Endothelial cell of umbilical vein (primary cell): ENCODE measurements at regions not wholly inside any gene's neighbourhood (a gene's known extent, or its start where the extent isn't known, plus 50 kb on each side); places are given as distances from the start of the nearest gene placed in this dataset.

Experiments
- BruUV-seq: library from RNA; stranded (reverse); fragments of 400-500 nt; replicated peaks from 2 replicates; lab custom pipeline; 2021; lab: Mats Ljungman, UMichigan
- CTCF ChIA-PET: fragments of 300-600, 350-600 bp; sonication (Branson Sonifier 250); formaldehyde crosslinking; loops from one replicate; lab custom pipeline; 2021; ENCODE audit warnings: antibody characterized with exemption, inconsistent platforms; lab: Charles Lee
- POLR2A ChIA-PET: fragments of 300-600, 350-600 bp; sonication (Branson Sonifier 250); formaldehyde crosslinking; loops from one replicate; lab custom pipeline; 2021; ENCODE audit warnings: antibody characterized with exemption, inconsistent platforms; lab: Charles Lee
- DNase-seq: peaks from one replicate; pipeline ENCODE4 v3.0.0-alpha.2; 2011; ENCODE audit warnings: low read depth, low spot score
- FAIRE-seq: peaks from 2 replicates; lab custom pipeline; 2011; peaks lifted over from hg19 to GRCh38; lab: Jason Lieb, UNC
- H2AFZ ChIP-seq: 2 replicates; pipeline ENCODE4 v1.6.0; 2012; ENCODE audit warnings: low read depth, low read length, control low read depth, inconsistent platforms
- H3K27ac ChIP-seq: 2 replicates; pipeline ENCODE4 v1.5.1; 2011; ENCODE audit warnings: low read depth, mild to moderate bottlenecking, control low read depth, low read length, moderate library complexity; ENCODE audit not compliant: insufficient read depth
- H3K27me3 ChIP-seq, 2 experiments: 2 replicates each; pipeline versions ENCODE4 v1.6.0 to v1.6.1; 2011; ENCODE audit warnings: low read length in 2 of 2, mixed read lengths in 1 of 2; ENCODE audit not compliant: control insufficient read depth in 2 of 2, insufficient read depth in 2 of 2
- H3K36me3 ChIP-seq, 2 experiments: 2 replicates in 1 of 2; 3 replicates in 1 of 2; pipeline ENCODE4 v1.5.1; 2011; ENCODE audit warnings: low read length in 2 of 2, mild to moderate bottlenecking in 1 of 2, moderate library complexity in 1 of 2; ENCODE audit not compliant: control insufficient read depth in 2 of 2, insufficient read depth in 2 of 2; ENCODE audit errors: extremely low read depth in 1 of 2
- H3K4me1 ChIP-seq: 3 replicates; pipeline ENCODE4 v1.5.1; 2011; ENCODE audit warnings: mild to moderate bottlenecking, low read length; ENCODE audit not compliant: control insufficient read depth, insufficient read depth; ENCODE audit errors: extremely low read depth
- H3K4me2 ChIP-seq: 2 replicates; pipeline ENCODE4 v1.6.1; 2011; ENCODE audit warnings: low read length, control low read depth, mixed read lengths; ENCODE audit not compliant: insufficient read depth
- H3K4me3 ChIP-seq, 3 experiments: fragments of 200-600 bp in 1 of 3; sonication (generic), shearing (Covaris generic) in 1 of 3; replicated peaks in 1 of 3; 2 replicates each; pipeline ENCODE4 v1.5.1; 2011 to 2016; ENCODE audit warnings: control low read depth in 3 of 3, low read length in 3 of 3, mild to moderate bottlenecking in 2 of 3, inconsistent platforms in 1 of 3, low read depth in 1 of 3, moderate library complexity in 1 of 3; ENCODE audit not compliant: insufficient read depth in 1 of 3
- H3K79me2 ChIP-seq: 2 replicates; pipeline ENCODE4 v1.6.0; 2012; ENCODE audit warnings: low read length, inconsistent platforms; ENCODE audit not compliant: control insufficient read depth, insufficient read depth
- H3K9ac ChIP-seq: replicated peaks from 2 replicates; pipeline ENCODE3; 2011; ENCODE audit warnings: low read length, control low read depth; ENCODE audit not compliant: insufficient read depth; ENCODE audit errors: extremely low read depth
- H3K9me1 ChIP-seq: replicated peaks from 3 replicates; pipeline ENCODE4 v1.6.0; 2011; ENCODE audit warnings: mild to moderate bottlenecking, low read length; ENCODE audit not compliant: control insufficient read depth, insufficient read depth; ENCODE audit errors: extremely low read depth
- H3K9me3 ChIP-seq: replicated peaks from 2 replicates; pipeline ENCODE4 v1.5.1; 2012; ENCODE audit warnings: low read length, inconsistent platforms; ENCODE audit not compliant: control insufficient read depth, insufficient read depth
- H4K20me1 ChIP-seq: replicated peaks from 2 replicates; pipeline ENCODE3; 2011; ENCODE audit warnings: mild to moderate bottlenecking, low read length; ENCODE audit not compliant: control insufficient read depth, insufficient read depth; ENCODE audit errors: extremely low read depth
- POLR2AphosphoS5 ChIP-seq: IDR thresholded peaks from 2 replicates; pipeline ENCODE4 v1.6.1; 2012; ENCODE audit warnings: low read depth, mild to moderate bottlenecking, control low read depth, low read length, moderate library complexity; ENCODE audit not compliant: insufficient read depth
- dilution Hi-C: fragments of 300-500 bp; cut with MboI; formaldehyde crosslinking; loops from one replicate; pipeline ENCODE4 v1.15.0; 2019; ENCODE audit warnings: low sequenced_read_pairs; ENCODE audit not compliant: extremely low pct_ligation_motif_present
- intact Hi-C: fragments of 100-400 bp; cut with micrococcal nuclease; formaldehyde crosslinking; loops from one replicate; pipeline ENCODE4 v1.10.0; 2022
- TF ChIP-seq, protein P1 (sequence below), 2 donors: IDR thresholded peaks; 1 replicate in 1 of 2; 2 replicates in 1 of 2; pipeline ENCODE4 v1.5.1; 2011; ENCODE audit warnings: low read length in 2 of 2, mild to moderate bottlenecking in 2 of 2, moderate library complexity in 2 of 2, control low read depth in 1 of 2, inconsistent platforms in 1 of 2, low read depth in 1 of 2; ENCODE audit not compliant: insufficient read depth in 1 of 2; ENCODE audit errors: extremely low read depth in 1 of 2

DNA sequence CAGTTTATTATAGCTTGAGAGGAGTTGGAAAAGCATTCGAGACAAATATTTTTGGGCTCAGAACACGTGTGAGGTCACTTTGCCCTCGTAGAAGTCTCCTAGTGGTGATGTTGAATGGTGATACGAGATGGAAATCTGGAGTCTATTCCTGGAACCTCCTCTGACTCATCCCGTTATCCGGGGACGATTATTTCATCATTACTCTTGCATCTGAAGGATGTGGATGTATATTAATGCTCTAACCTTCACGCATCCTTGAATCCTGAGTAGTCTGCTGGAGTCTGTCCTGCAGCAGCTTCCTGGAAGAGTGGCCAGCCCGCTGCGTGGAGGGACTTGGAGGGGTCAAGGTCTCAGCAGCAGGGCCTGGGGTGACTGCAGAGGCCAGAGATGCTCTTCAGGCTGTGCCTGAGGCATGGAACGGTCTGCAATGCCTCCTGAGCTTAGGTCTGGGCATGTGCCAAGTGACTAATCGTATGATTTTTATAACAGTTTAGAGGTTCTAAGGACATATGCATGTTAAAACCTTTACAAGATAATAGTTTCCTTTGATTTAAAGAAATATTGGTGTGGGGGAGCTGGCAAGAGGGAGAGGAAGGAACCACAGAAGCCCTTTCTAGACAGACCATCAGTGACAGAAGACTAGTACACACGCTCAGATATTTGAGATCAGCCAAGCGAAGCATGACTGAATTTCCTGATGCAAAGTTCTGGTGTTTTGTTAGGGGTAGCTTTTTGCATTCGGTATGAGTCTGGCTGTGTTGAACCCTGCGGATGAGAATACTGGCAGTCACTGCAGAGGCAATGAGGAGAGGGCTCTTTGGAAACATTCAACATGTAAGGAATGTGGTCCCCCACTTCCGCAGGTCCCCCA is 400.2 kb downstream of the QKI start:
- Histone ChIP-seq H3K4me2 (no peak overlapping the region), H3K9ac (no peak overlapping the region), H3K4me1 (no peaks in the 10 kb centered on the region), H3K27me3 (no peaks in the 10 kb centered on the region), H3K9me1 (no peaks in the 10 kb centered on the region), H4K20me1 (no peaks in the 10 kb centered on the region), H2AFZ (no peak overlapping the region), H3K4me3 (no peak overlapping the region), H3K27ac (no peak overlapping the region), H3K79me2 (no peaks in the 10 kb centered on the region), H3K36me3 (no peaks in the 10 kb centered on the region), H3K9me3 (no peaks in the 10 kb centered on the region)
- no peak for FAIRE-seq
- TF ChIP-seq, protein P1, sequence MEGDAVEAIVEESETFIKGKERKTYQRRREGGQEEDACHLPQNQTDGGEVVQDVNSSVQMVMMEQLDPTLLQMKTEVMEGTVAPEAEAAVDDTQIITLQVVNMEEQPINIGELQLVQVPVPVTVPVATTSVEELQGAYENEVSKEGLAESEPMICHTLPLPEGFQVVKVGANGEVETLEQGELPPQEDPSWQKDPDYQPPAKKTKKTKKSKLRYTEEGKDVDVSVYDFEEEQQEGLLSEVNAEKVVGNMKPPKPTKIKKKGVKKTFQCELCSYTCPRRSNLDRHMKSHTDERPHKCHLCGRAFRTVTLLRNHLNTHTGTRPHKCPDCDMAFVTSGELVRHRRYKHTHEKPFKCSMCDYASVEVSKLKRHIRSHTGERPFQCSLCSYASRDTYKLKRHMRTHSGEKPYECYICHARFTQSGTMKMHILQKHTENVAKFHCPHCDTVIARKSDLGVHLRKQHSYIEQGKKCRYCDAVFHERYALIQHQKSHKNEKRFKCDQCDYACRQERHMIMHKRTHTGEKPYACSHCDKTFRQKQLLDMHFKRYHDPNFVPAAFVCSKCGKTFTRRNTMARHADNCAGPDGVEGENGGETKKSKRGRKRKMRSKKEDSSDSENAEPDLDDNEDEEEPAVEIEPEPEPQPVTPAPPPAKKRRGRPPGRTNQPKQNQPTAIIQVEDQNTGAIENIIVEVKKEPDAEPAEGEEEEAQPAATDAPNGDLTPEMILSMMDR (IDR thresholded peaks at IDR 0.05; ENCODE audit: extremely low read depth in 1 of 2, insufficient read depth in 1 of 2, low read depth in 1 of 2, low read length in 2 of 2), result no peak
- intact Hi-C loops, result no loop called here
- DNase-seq, result no peak
- ChIA-PET POLR2A (no interaction called here), CTCF (no interaction called here)
- dilution Hi-C loops, result no loop called here
- no TSS peak for BruUV-seq

DNA sequence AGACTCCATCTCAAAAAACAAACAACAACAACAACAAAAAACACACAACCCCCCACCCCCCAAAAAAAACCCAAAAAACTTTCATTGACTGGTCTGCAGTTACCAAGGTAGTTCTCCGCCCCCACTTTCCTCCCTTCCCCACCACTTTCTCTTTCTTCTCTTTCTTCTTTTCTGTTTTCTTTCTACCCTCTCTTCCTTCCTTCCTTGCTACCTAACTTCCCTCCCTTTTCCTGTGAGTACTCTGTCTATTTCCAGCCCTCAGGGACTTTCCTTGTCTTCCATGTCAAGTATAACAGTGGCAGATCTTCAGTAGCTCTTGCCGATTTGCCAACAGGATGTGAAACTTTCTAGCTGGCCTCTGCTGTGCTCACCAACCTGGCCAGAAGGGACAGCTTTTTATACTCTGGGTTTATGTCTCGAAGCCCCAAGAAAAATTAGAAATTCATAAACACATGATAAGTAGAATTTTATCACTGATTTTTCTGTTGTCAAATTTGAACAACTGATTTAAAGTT is 399.5 kb downstream of the QKI start:
- TF ChIP-seq POLR2AphosphoS5, result no peak
- Histone ChIP-seq H3K27ac (no peak overlapping the region), H3K4me1 (no peaks in the 10 kb centered on the region), H3K9ac (no peak overlapping the region), H3K79me2 (no peaks in the 10 kb centered on the region), H3K36me3 (no peaks in the 10 kb centered on the region), H3K27me3 (no peaks in the 10 kb centered on the region), H4K20me1 (no peaks in the 10 kb centered on the region), H3K9me3 (no peaks in the 10 kb centered on the region), H3K4me2 (no peak overlapping the region), H2AFZ (no peak overlapping the region), H3K4me3 (no peak overlapping the region), H3K9me1 (no peaks in the 10 kb centered on the region)
- CTCF ChIA-PET, result no interaction called here
- no peak for FAIRE-seq
- dilution Hi-C loops, result no loop called here
- no TSS peak for BruUV-seq
- POLR2A ChIA-PET, result no interaction called here
- intact Hi-C loops, result no loop called here
- no peak for DNase-seq
